ENCODE measurements at regions not wholly inside any gene's neighbourhood (a gene's known extent, or its start where the extent isn't known, plus 50 kb on each side); places are given as distances from the start of the nearest gene placed in this dataset.
A peak's percentile ranks its signal among the peaks of the same experiment; 100 is the strongest.

- DNase-seq, result peak; percentile 14 to 75 (median 49)
Observed at GRCh38 chr11:119520400-119520799, 97.4 kb upstream of the THY1 start.

DNA sequence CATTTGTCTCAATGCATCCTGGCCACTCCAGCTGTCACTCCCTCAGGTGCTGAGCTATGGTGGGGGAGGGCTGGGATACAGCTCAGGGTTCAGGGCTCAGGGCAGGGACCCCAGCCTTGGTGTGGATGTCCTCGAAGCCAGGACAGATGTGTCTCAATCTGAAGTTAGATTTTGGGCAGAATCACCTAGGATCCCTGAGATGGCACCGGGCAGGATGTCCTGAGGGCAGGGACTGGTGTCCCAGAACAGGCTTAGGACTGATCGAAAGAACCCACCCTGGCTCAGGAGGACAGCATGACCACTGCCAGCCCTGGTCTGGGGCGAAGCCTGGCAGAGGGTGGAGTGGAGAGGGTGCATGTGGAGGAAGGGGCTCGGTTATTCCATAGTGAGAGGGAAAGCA lies 96.8 kb upstream of the THY1 start:
- no peak for DNase-seq

- DNase-seq, result peak in 2 of 3 experiments; percentile 45 to 73
Observed at GRCh38 chr11:119518746-119519730, 96.1 kb upstream of the THY1 start.

DNA sequence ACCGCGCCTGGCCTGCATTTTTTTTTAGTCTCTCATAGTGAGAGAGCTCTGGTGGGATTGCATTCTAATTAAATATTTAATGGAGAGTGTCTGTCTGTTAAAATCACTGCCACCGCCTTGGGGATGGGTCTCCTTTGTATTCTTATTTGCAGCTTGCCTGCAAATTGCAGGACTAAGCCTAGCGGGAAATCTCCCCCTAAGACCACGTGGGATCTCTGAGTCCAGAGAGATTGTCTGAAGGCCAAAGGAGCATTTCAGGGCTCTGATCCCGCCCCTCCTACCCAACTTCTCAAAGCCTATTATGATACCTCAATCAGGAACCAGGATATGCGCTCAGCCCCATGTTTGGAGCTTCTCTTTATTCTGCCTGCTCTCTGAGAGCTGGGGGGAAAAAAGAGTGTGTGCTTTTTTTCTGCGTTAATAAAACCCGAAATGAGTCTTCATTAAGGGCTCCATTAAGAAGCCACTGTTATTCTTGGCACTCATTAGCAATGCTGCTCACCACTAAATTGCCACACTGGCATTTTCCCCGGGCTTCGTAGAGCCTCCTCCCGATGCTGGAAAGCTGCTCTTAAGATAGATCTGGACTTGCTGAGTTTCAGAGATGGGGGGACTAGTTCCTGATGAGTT lies 92.9 kb upstream of the THY1 start:
- peak in 1 of 3 experiments; percentile 27 for DNase-seq

DNA sequence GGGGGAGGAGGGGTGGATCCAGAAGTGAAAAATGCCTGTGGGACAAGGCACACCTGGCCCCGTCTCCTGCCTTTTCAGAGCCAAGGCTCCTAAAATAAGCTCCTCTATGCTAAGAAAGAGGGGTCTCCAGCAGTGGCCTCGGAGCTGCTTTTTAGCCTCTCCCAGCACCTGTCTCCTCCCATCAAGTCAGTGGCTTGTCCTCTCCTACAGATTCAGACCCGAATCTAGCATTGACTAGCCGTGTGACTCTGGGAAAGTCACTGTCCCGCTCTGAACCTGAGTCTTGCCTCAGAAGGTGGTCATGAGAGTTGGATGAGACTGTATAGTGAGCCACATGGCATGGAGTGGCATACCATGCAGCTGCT lies 90.8 kb upstream of the THY1 start:
- no peak for DNase-seq

DNA sequence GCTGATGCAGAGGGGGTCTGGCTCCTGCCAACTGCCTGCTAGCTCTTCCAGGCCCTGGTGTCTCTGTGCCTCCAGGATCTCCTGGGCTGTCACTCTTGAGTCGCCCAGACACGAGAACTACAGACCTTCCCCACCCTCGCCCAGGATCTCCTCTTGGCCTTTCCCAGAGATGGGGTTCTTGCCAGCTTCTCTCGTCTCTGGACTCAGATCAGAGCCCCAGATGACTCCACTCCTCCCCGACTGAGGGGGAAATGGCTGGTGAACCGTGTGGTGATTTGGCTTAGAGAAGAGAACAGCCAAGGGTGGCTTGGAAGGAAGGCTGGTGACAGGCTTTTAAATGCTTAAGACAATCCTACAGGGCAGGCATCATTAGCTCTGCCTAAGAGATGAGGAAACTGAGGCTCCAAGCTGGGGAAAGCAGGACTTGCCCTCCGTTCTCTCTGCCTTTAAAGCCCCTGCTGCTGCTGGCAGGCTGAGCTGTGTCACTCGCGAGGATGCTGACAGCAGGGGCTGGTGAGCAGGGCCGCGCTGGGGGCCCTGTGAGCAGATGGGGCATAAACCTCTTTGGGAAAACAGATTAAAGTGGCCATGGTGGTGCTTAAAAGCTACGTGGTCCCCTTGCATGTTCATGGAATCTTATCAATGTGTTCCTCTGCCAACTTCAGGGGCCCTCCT lies 90.3 kb upstream of the THY1 start:
- no peak for DNase-seq

DNA sequence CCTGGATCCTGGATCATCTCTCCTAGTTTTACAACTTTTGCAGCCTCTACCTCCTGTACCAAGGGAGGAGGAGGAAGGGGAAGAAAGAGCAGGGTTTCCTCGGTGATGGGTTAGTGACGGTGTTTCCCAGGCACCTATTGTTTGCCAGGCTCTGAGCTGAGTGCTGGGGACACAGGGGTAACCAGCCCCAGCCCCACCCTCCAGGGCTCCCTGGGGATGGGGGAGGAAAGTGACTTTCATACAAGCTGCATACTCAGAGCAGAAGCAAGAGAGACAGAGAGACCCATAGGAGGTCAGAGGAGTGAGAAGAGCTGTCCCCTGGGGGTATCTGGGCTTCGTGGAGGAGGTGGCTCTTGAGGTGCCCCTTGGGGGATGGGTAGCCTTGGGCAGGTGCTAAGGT lies 89.4 kb upstream of the THY1 start:
- peak in 1 of 3 experiments; percentile 51 for DNase-seq

DNA sequence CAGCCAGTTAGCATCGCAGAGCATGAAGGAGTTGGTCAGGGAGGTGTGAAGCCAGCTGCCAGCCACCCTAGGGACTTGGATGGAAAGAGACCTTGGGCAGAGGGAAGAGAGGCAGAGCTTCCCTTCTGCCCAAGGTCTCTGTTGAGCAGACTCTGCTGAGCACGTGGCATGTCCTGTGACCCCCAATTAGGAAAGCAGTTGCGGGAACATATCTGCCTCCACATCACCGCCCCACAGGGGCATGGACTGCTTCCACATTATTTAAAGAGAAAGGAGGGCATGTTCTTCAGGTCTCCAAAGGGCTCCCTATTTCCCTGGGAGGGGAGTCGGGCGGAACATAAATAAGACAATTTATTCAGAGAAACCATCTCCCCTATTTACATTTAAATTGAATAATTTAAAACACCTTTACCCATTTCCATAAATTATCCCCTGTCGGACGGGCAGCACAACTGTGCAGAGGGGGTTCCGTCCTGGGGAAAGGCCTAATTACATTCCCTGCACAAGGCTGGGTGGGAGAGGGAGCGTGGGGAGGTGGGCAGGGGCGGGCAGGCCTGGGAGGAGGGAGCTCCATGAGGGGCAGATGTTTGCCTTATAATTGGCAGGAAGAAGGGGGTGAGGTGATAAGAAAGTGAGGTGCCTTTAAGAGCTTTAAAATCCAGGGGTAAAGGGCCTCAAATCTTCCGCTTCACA lies 88.8 kb upstream of the THY1 start:
- no peak for DNase-seq

DNA sequence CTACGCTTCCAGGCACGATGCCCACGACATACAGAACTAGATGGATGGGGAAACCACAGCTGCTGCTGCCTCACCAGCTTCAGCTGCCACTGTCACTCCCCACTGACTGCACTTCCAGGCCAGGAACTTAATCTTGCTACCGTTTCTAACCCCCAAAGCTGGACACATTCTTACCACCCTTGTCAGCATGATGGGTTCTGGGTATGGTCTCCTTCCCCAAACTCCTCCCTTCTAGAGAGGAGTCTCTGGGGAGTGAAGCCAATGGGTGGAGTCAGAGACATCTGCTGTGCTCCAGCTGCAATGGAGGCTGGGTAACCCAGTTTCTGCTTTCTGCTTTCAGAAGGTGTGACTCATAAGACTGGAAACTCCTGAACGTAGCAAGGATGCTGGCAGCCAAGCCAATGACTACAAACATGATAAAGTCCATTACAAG lies 87.0 kb upstream of the THY1 start:
- no peak for DNase-seq

DNA sequence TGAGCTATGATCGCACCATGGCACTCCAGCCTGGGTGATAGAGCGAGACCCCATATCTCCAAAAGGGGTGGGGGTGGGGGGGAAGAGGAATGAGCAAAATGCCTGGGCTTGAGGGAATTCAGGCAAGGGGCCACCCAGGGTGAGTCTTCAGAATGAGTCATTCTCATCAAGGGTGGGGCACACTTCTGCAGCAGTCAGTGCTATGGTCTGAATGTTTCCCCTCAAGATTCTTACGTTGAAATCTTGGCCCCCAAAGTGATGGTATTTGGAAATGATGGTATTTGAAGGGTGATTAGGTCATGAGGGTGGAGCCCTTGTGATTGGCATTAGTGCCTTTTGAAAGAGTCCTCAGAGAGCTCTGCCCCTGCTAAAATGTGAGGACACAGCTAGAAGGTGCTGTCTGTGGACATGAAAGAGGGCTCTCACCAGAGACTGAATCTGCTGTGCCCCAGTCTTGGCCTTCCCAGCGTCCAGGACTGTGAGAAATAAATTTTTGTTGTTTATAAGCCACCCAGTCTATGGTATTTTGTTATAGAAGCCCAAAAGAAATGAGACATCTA lies 86.4 kb upstream of the THY1 start:
- DNase-seq, result no peak

GRCh38 chr11:119506436-119506835 lies 83.5 kb upstream of the THY1 start:
- DNase-seq, result no peak

DNA sequence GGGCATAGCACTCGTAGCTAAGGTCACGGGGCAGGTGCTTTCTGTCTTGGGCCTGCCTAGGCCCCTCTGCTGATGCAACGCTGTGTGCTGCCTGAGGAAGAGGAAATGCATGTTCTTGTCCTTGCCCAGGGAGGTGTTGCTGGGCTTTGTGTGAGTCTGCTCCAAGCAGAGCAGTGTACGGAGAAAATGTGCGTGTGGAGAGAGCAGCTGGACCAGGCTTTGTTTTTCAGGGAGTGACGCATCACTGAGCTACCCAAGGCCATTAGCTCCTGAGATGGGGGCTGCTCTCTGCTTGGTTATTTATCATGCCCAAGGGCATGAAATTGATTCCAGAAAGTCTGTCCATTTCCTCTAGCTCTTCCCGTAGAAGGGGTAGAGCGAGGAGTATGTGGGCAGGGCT lies 82.9 kb upstream of the THY1 start:
- peak in 2 of 3 experiments; percentile 10 to 51 for DNase-seq

GRCh38 chr11:119505071-119505470 lies 82.1 kb upstream of the THY1 start:
- DNase-seq, result no peak

GRCh38 chr11:119504371-119504770 lies 81.4 kb upstream of the THY1 start:
- DNase-seq, result no peak

- peak in 2 of 3 experiments; percentile 84 to 89 for DNase-seq
Observed at GRCh38 chr11:119501777-119502405, 78.9 kb upstream of the THY1 start.

DNA sequence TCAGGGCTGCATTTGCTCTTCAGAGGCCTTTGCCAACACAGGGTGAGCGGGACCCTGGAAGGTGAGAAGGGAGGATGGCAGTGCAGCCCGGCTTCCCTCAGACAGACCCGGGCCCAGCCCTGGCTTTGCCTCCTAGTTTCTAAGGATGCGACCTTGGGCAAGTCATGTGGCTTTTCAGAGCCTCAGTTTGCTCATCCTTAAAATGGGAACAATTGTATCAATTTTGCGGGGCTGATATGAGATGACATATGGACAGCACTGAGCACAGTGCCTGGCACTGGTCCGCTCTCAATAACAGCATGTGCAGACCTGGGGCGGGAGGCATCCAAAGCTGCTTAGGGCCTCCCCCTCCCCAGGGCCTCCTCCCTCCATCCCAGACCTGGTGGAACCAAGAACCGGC lies 74.7 kb upstream of the THY1 start:
- DNase-seq, result no peak

DNA sequence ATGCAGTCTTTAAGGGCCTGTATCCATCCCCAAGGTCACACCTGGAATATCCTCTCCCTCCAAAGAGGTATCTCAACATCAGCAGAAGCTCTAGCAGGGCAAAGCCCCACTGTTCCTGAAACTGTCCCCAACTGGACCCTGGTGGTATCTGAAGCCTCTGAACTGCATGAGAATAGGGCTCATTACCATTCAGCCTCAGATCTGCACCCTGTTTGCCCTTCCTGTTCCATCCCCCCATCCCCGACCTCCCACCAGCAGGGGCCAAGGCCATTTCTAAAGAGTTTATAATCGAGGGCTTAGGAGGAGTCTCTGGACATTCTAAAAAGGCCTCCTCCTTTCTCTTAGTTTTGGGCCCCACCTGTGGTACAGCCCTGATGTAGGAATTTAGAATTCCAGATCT lies 74.0 kb upstream of the THY1 start:
- DNase-seq, result no peak

DNA sequence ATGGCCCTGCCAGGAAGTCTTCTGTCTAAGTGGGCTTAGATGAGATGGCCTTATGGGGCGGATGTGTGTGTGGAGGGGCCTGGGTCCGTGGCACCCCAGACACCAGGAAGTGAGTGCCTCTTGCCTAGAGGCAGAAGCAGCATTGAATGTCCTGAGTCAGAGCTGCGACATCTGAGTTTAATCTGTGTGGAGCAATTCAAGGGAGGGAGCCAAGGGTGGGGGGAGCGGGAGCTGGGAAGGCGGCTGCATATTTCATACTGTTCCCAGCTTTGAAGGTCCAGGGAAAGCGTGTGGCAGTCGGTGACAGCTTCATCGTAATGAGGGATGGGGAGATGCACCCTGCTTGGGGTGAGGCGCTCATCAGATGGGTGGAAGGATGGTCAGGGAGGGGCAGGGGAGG lies 73.5 kb upstream of the THY1 start:
- no peak for DNase-seq

GRCh38 chr11:119493712-119494111 lies 70.7 kb upstream of the THY1 start:
- peak in 2 of 3 experiments; percentile 12 to 23 for DNase-seq

DNA sequence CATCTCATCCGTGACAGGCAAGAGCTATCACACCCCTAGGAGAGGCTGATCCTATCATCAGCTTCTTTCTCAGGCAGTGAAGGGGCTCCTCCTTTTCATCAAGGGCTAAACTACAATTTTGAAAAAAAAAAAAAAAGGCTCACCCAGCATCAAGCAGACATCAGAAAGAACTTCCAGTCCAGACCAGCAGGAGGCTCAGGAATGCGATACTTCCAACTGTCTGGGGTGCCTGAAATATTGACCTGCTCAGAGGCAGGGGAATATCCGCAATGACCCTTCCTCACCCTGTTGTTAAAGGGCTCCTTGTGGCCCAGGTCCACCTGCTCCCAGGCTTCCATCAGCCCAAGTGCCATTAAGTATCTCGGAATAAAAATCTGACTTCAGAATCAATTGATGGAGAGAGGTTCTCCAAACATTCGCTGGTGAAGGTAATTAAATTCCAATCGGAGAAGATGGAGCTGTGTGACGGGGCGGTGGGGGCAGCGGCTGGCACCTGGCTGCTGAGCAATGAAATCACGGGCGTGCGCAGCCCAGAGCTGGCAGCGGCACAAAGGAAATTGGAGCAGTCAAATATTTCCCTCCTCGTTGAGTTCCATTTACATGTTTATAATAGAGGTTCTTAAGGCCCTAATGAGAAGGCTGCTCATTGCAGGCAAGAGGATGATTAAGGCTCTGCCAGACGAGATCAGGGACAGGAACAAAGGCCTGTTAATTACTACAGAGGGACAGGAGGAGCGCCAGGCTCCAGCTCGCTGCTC lies 69.0 kb upstream of the THY1 start:
- peak; percentile 68 to 98 (median 93) for DNase-seq

- DNase-seq, result no peak
Observed at GRCh38 chr11:119490253-119491006, 67.5 kb upstream of the THY1 start.
